ENCODE measurements at regions not wholly inside any gene's neighbourhood (a gene's known extent, or its start where the extent isn't known, plus 50 kb on each side); places are given as distances from the start of the nearest gene placed in this dataset.

DNA sequence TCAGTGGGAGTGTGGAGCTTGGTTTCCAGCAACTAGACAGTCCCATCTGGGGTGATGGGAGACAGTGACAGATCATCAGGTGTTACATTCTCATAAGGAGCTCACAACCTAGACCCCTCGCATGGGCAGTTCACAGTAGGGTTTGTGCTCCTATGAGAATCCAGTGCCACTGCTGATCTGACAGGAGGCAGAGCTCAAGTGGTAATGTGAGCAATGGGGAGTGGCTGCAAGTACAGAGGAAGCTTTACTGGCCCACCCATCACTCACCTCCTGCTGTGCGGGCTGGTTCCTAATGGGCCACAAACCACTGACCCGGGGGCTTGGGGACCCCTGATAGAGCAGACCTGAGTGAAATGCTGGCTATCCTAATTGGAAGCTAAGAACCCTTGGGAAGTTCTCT lies 242.8 kb downstream of the BAMBI start:
- Histone ChIP-seq H3K4me1 (ENCODE audit: insufficient read depth, low read length, poor library complexity, severe bottlenecking) (no peaks in the 10 kb centered on the region), H3K27me3 (replicated peaks; ENCODE audit: insufficient read depth, low read depth, low read length, poor library complexity) (no peaks in the 10 kb centered on the region), H3K36me3 (ENCODE audit: insufficient read depth, low read length, poor library complexity, severe bottlenecking) (no peaks in the 10 kb centered on the region), H3K27ac (ENCODE audit: low read depth, low read length, poor library complexity, severe bottlenecking) (no peak overlapping the region), H3K9me3 (ENCODE audit: low read depth, low read length, poor library complexity, severe bottlenecking) (no peaks in the 10 kb centered on the region), H3K4me3 (ENCODE audit: low read depth, low read length, poor library complexity, severe bottlenecking) (no peak overlapping the region)
- intact Hi-C loops (cut with micrococcal nuclease; ENCODE audit: unreplicated experiment), result no loop called here
- no peak for DNase-seq (ENCODE audit: low spot score)
- BruUV-seq (replicated peaks), result no TSS peak
- TF ChIP-seq, protein P1, sequence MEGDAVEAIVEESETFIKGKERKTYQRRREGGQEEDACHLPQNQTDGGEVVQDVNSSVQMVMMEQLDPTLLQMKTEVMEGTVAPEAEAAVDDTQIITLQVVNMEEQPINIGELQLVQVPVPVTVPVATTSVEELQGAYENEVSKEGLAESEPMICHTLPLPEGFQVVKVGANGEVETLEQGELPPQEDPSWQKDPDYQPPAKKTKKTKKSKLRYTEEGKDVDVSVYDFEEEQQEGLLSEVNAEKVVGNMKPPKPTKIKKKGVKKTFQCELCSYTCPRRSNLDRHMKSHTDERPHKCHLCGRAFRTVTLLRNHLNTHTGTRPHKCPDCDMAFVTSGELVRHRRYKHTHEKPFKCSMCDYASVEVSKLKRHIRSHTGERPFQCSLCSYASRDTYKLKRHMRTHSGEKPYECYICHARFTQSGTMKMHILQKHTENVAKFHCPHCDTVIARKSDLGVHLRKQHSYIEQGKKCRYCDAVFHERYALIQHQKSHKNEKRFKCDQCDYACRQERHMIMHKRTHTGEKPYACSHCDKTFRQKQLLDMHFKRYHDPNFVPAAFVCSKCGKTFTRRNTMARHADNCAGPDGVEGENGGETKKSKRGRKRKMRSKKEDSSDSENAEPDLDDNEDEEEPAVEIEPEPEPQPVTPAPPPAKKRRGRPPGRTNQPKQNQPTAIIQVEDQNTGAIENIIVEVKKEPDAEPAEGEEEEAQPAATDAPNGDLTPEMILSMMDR (conservative IDR thresholded peaks at IDR 0.05; ENCODE audit: low read depth, low read length), result no peak
- TF ChIP-seq EZH2 (IDR thresholded peaks at IDR 0.05; ENCODE audit: borderline replicate concordance, low read depth, low read length, poor library complexity, severe bottlenecking), result no peak
- ChIA-PET CTCF (no interaction called here), POLR2A (ENCODE audit: low non-redundant PET) (no interaction called here)

DNA sequence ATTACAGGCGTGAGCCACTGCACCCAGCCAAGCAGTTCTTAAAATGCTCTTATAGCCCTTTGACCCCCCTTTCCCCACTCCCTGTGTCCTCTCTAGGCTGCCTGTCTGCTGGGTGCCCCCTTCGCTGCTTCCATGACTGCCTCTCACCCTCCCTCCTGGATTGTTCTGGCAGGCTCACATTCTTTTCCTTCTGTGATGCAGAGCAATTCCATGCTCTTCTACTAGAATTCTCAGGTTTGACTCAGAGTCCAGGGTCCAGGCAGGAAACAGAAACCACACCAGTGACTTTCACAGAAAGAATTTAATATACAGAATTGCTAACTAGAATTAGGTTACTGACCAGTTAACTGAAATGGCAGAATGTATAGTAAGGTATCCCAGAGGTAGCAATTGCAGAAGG lies 244.8 kb downstream of the BAMBI start:
- DNase-seq (ENCODE audit: low spot score), result no peak
- Histone ChIP-seq H3K36me3 (ENCODE audit: insufficient read depth, low read length, poor library complexity, severe bottlenecking) (no peaks in the 10 kb centered on the region), H3K27me3 (replicated peaks; ENCODE audit: insufficient read depth, low read depth, low read length, poor library complexity) (no peaks in the 10 kb centered on the region), H3K27ac (ENCODE audit: low read depth, low read length, poor library complexity, severe bottlenecking) (no peak overlapping the region), H3K4me1 (ENCODE audit: insufficient read depth, low read length, poor library complexity, severe bottlenecking) (no peaks in the 10 kb centered on the region), H3K9me3 (ENCODE audit: low read depth, low read length, poor library complexity, severe bottlenecking) (no peaks in the 10 kb centered on the region), H3K4me3 (ENCODE audit: low read depth, low read length, poor library complexity, severe bottlenecking) (no peak overlapping the region)
- POLR2A ChIA-PET (ENCODE audit: low non-redundant PET), result no interaction called here
- BruUV-seq (replicated peaks), result no TSS peak
- intact Hi-C loops (cut with micrococcal nuclease; ENCODE audit: unreplicated experiment), result no loop called here
- TF ChIP-seq, protein P1 (conservative IDR thresholded peaks at IDR 0.05; ENCODE audit: low read depth, low read length), result no peak
- TF ChIP-seq EZH2 (IDR thresholded peaks at IDR 0.05; ENCODE audit: borderline replicate concordance, low read depth, low read length, poor library complexity, severe bottlenecking), result no peak
- CTCF ChIA-PET, result no interaction called here

DNA sequence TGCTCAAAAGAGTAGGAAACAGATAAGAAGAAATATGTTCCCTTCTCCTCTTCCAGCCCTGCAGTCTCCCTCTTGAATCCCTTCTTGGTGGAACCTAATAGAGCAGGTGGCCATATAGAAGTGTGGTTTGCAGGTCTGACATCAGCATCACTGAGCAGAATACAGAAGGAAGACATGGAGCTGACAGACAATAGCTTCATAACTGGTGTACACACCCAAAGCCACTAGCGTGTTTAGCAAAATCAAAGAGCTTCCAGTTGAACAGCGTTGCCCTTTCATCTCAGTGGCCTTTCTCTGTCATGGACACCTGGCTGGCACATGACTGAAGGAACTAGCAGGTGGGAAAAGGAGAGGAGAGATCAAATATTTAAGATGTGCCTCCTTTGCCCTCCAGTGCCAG lies 245.5 kb downstream of the BAMBI start:
- no peak overlapping the region for H3K27ac ChIP-seq (ENCODE audit: low read depth, low read length, poor library complexity, severe bottlenecking)
- H3K4me3 ChIP-seq (ENCODE audit: low read depth, low read length, poor library complexity, severe bottlenecking), result no peak overlapping the region
- intact Hi-C loops (cut with micrococcal nuclease; ENCODE audit: unreplicated experiment), result no loop called here
- ChIA-PET CTCF (no interaction called here), POLR2A (ENCODE audit: low non-redundant PET) (no interaction called here)
- no peaks in the 10 kb centered on the region for H3K27me3 ChIP-seq (replicated peaks; ENCODE audit: insufficient read depth, low read depth, low read length, poor library complexity)
- no peak for DNase-seq (ENCODE audit: low spot score)
- TF ChIP-seq EZH2 (IDR thresholded peaks at IDR 0.05; ENCODE audit: borderline replicate concordance, low read depth, low read length, poor library complexity, severe bottlenecking), result no peak
- TF ChIP-seq, protein P1 (conservative IDR thresholded peaks at IDR 0.05; ENCODE audit: low read depth, low read length), result no peak
- no peaks in the 10 kb centered on the region for H3K9me3 ChIP-seq (ENCODE audit: low read depth, low read length, poor library complexity, severe bottlenecking)
- H3K36me3 ChIP-seq (ENCODE audit: insufficient read depth, low read length, poor library complexity, severe bottlenecking), result no peaks in the 10 kb centered on the region
- H3K4me1 ChIP-seq (ENCODE audit: insufficient read depth, low read length, poor library complexity, severe bottlenecking), result no peaks in the 10 kb centered on the region
- BruUV-seq (replicated peaks), result no TSS peak

Measured in A673 (cell line).